Lower lobe of right lung (tissue), 2 donors: ENCODE measurements at regions not wholly inside any gene's neighbourhood (a gene's known extent, or its start where the extent isn't known, plus 50 kb on each side); places are given as distances from the start of the nearest gene placed in this dataset.

ENCODE experiments used
- ATAC-seq, 2 donors: fragments of 200-7000 bp; cut with Tn5 transposase; one replicate each; pipeline ENCODE4 v1.9.1; 2020 to 2022; ENCODE audit warnings: mild to moderate bottlenecking in 2 of 2, moderate library complexity in 2 of 2
- DNase-seq: peaks from one replicate; pipeline ENCODE4 v3.0.0-alpha.2; 2020
- H3K27ac ChIP-seq: fragments of 200-600 bp; one replicate; pipeline ENCODE4 v1.8.0; 2022
- H3K27me3 ChIP-seq: fragments of 200-600 bp; one replicate; pipeline ENCODE4 v1.8.0; 2022; ENCODE audit warnings: low read depth
- H3K36me3 ChIP-seq: fragments of 200-600 bp; one replicate; pipeline ENCODE4 v1.8.0; 2022; ENCODE audit warnings: mild to moderate bottlenecking
- H3K4me1 ChIP-seq: fragments of 200-600 bp; one replicate; pipeline ENCODE4 v1.8.0; 2022
- H3K4me3 ChIP-seq: fragments of 200-600 bp; one replicate; pipeline ENCODE4 v1.8.0; 2022; ENCODE audit warnings: mild to moderate bottlenecking
- H3K9me3 ChIP-seq: fragments of 200-600 bp; one replicate; pipeline ENCODE4 v1.8.0; 2022
- CTCF ChIP-seq: fragments of 200-600 bp; IDR thresholded peaks from one replicate; pipeline ENCODE4 v1.8.0; 2022; ENCODE audit warnings: antibody characterized with exemption, mild to moderate bottlenecking
- intact Hi-C: fragments of 100-400 bp; cut with DNase I; formaldehyde crosslinking; loops from one replicate; pipeline ENCODE4 v1.11.0; 2022
- donor health status: DM: no; HTN: yes; CAD: no; lungs with severe emphysema.

- TF ChIP-seq CTCF: no peak
- Histone ChIP-seq H3K27ac (no peak overlapping the region), H3K36me3 (no peaks in the 10 kb centered on the region), H3K27me3 (no peaks in the 10 kb centered on the region), H3K4me1 (no peaks in the 10 kb centered on the region), H3K9me3 (no peaks in the 10 kb centered on the region), H3K4me3 (no peak overlapping the region)
- intact Hi-C loops: no loop called here
- DNase-seq: no peak
- no peak for ATAC-seq
These were observed 668.8 kb downstream of the TDRD15 start for GRCh38 chr2:21792571-21792970.

GRCh38 chr2:21793461-21793860 is 669.7 kb downstream of the TDRD15 start:
- no peaks in the 10 kb centered on the region for H3K4me1 ChIP-seq
- H3K36me3 ChIP-seq: no peaks in the 10 kb centered on the region
- no peak for TF ChIP-seq CTCF
- ATAC-seq: no peak
- H3K9me3 ChIP-seq: no peaks in the 10 kb centered on the region
- no peak overlapping the region for H3K4me3 ChIP-seq
- H3K27ac ChIP-seq: no peak overlapping the region
- no peak for DNase-seq
- H3K27me3 ChIP-seq: no peaks in the 10 kb centered on the region
- intact Hi-C loops: no loop called here

GRCh38 chr2:21794611-21795010 is 670.8 kb downstream of the TDRD15 start:
- DNase-seq (no peak), ATAC-seq (no peak)
- no peak for TF ChIP-seq CTCF
- intact Hi-C loops: no loop called here
- H3K27me3 ChIP-seq: no peaks in the 10 kb centered on the region
- H3K4me3 ChIP-seq: no peak overlapping the region
- no peaks in the 10 kb centered on the region for H3K36me3 ChIP-seq
- H3K27ac ChIP-seq: no peak overlapping the region
- no peaks in the 10 kb centered on the region for H3K4me1 ChIP-seq
- no peaks in the 10 kb centered on the region for H3K9me3 ChIP-seq

- ATAC-seq (no peak), DNase-seq (no peak)
- H3K36me3 ChIP-seq: no peaks in the 10 kb centered on the region
- H3K4me1 ChIP-seq: no peaks in the 10 kb centered on the region
- no peaks in the 10 kb centered on the region for H3K27me3 ChIP-seq
- H3K27ac ChIP-seq: no peak overlapping the region
- no peaks in the 10 kb centered on the region for H3K9me3 ChIP-seq
- TF ChIP-seq CTCF: no peak
- H3K4me3 ChIP-seq: no peak overlapping the region
- intact Hi-C loops: no loop called here
These were observed 676.6 kb downstream of the TDRD15 start for GRCh38 chr2:21800356-21800755.

GRCh38 chr2:21803550-21803949 is 679.8 kb downstream of the TDRD15 start:
- Histone ChIP-seq H3K36me3 (no peaks in the 10 kb centered on the region), H3K27ac (no peak overlapping the region), H3K4me1 (no peaks in the 10 kb centered on the region), H3K27me3 (no peaks in the 10 kb centered on the region), H3K9me3 (no peaks in the 10 kb centered on the region), H3K4me3 (no peak overlapping the region)
- DNase-seq: no peak
- intact Hi-C loops: no loop called here
- TF ChIP-seq CTCF: no peak
- ATAC-seq: no peak

GRCh38 chr2:21804151-21804550 is 680.4 kb downstream of the TDRD15 start:
- no peak for ATAC-seq
- intact Hi-C loops: no loop called here
- Histone ChIP-seq H3K9me3 (no peaks in the 10 kb centered on the region), H3K36me3 (no peaks in the 10 kb centered on the region), H3K4me1 (no peaks in the 10 kb centered on the region), H3K4me3 (no peak overlapping the region), H3K27me3 (no peaks in the 10 kb centered on the region), H3K27ac (no peak overlapping the region)
- TF ChIP-seq CTCF: no peak
- DNase-seq: no peak
